Endothelial cell of umbilical vein (primary cell): ENCODE measurements at regions not wholly inside any gene's neighbourhood (a gene's known extent, or its start where the extent isn't known, plus 50 kb on each side); places are given as distances from the start of the nearest gene placed in this dataset.

Source experiments
- BruUV-seq: library from RNA; stranded (reverse); fragments of 400-500 nt; replicated peaks from 2 replicates; lab custom pipeline; 2021; lab: Mats Ljungman, UMichigan
- CTCF ChIA-PET: fragments of 300-600, 350-600 bp; sonication (Branson Sonifier 250); formaldehyde crosslinking; loops from one replicate; lab custom pipeline; 2021; ENCODE audit warnings: antibody characterized with exemption, inconsistent platforms; lab: Charles Lee
- POLR2A ChIA-PET: fragments of 300-600, 350-600 bp; sonication (Branson Sonifier 250); formaldehyde crosslinking; loops from one replicate; lab custom pipeline; 2021; ENCODE audit warnings: antibody characterized with exemption, inconsistent platforms; lab: Charles Lee
- DNase-seq: peaks from one replicate; pipeline ENCODE4 v3.0.0-alpha.2; 2011; ENCODE audit warnings: low read depth, low spot score
- FAIRE-seq: peaks from 2 replicates; lab custom pipeline; 2011; peaks lifted over from hg19 to GRCh38; lab: Jason Lieb, UNC
- H2AFZ ChIP-seq: 2 replicates; pipeline ENCODE4 v1.6.0; 2012; ENCODE audit warnings: low read depth, low read length, control low read depth, inconsistent platforms
- H3K27ac ChIP-seq: 2 replicates; pipeline ENCODE4 v1.5.1; 2011; ENCODE audit warnings: low read depth, mild to moderate bottlenecking, control low read depth, low read length, moderate library complexity; ENCODE audit not compliant: insufficient read depth
- H3K27me3 ChIP-seq, 2 experiments: 2 replicates each; pipeline versions ENCODE4 v1.6.0 to v1.6.1; 2011; ENCODE audit warnings: low read length in 2 of 2, mixed read lengths in 1 of 2; ENCODE audit not compliant: control insufficient read depth in 2 of 2, insufficient read depth in 2 of 2
- H3K36me3 ChIP-seq, 2 experiments: 2 replicates in 1 of 2; 3 replicates in 1 of 2; pipeline ENCODE4 v1.5.1; 2011; ENCODE audit warnings: low read length in 2 of 2, mild to moderate bottlenecking in 1 of 2, moderate library complexity in 1 of 2; ENCODE audit not compliant: control insufficient read depth in 2 of 2, insufficient read depth in 2 of 2; ENCODE audit errors: extremely low read depth in 1 of 2
- H3K4me1 ChIP-seq: 3 replicates; pipeline ENCODE4 v1.5.1; 2011; ENCODE audit warnings: mild to moderate bottlenecking, low read length; ENCODE audit not compliant: control insufficient read depth, insufficient read depth; ENCODE audit errors: extremely low read depth
- H3K4me2 ChIP-seq: 2 replicates; pipeline ENCODE4 v1.6.1; 2011; ENCODE audit warnings: low read length, control low read depth, mixed read lengths; ENCODE audit not compliant: insufficient read depth
- H3K4me3 ChIP-seq, 3 experiments: fragments of 200-600 bp in 1 of 3; sonication (generic), shearing (Covaris generic) in 1 of 3; replicated peaks in 1 of 3; 2 replicates each; pipeline ENCODE4 v1.5.1; 2011 to 2016; ENCODE audit warnings: control low read depth in 3 of 3, low read length in 3 of 3, mild to moderate bottlenecking in 2 of 3, inconsistent platforms in 1 of 3, low read depth in 1 of 3, moderate library complexity in 1 of 3; ENCODE audit not compliant: insufficient read depth in 1 of 3
- H3K79me2 ChIP-seq: 2 replicates; pipeline ENCODE4 v1.6.0; 2012; ENCODE audit warnings: low read length, inconsistent platforms; ENCODE audit not compliant: control insufficient read depth, insufficient read depth
- H3K9ac ChIP-seq: replicated peaks from 2 replicates; pipeline ENCODE3; 2011; ENCODE audit warnings: low read length, control low read depth; ENCODE audit not compliant: insufficient read depth; ENCODE audit errors: extremely low read depth
- H3K9me1 ChIP-seq: replicated peaks from 3 replicates; pipeline ENCODE4 v1.6.0; 2011; ENCODE audit warnings: mild to moderate bottlenecking, low read length; ENCODE audit not compliant: control insufficient read depth, insufficient read depth; ENCODE audit errors: extremely low read depth
- H3K9me3 ChIP-seq: replicated peaks from 2 replicates; pipeline ENCODE4 v1.5.1; 2012; ENCODE audit warnings: low read length, inconsistent platforms; ENCODE audit not compliant: control insufficient read depth, insufficient read depth
- H4K20me1 ChIP-seq: replicated peaks from 2 replicates; pipeline ENCODE3; 2011; ENCODE audit warnings: mild to moderate bottlenecking, low read length; ENCODE audit not compliant: control insufficient read depth, insufficient read depth; ENCODE audit errors: extremely low read depth
- EZH2 ChIP-seq: IDR thresholded peaks from 2 replicates; pipeline ENCODE4 v1.6.1; 2012; ENCODE audit warnings: borderline replicate concordance, low read depth, mild to moderate bottlenecking, moderate library complexity, low read length, inconsistent platforms; ENCODE audit not compliant: severe bottlenecking
- FOS ChIP-seq: IDR thresholded peaks from 2 replicates; pipeline ENCODE4 v1.6.1; 2011; ENCODE audit warnings: mild to moderate bottlenecking, low read length, moderate library complexity, borderline replicate concordance; ENCODE audit not compliant: insufficient read depth
- GATA2 ChIP-seq: IDR thresholded peaks from 2 replicates; pipeline ENCODE4 v1.7.0; 2011; ENCODE audit warnings: low read depth, mild to moderate bottlenecking, moderate library complexity, mixed read lengths, low read length; ENCODE audit not compliant: insufficient read length, insufficient read depth
- JUN ChIP-seq: IDR thresholded peaks from 2 replicates; pipeline ENCODE4 v1.6.1; 2011; ENCODE audit warnings: borderline replicate concordance, low read depth; ENCODE audit not compliant: insufficient read length, insufficient read depth
- MYC ChIP-seq: IDR thresholded peaks from one replicate; pipeline ENCODE4 v1.6.1; 2011; ENCODE audit warnings: mild to moderate bottlenecking, low read depth, low read length
- POLR2A ChIP-seq: IDR thresholded peaks from 2 replicates; pipeline ENCODE4 v1.6.1; 2012; ENCODE audit warnings: low read depth, mild to moderate bottlenecking, control low read depth, low read length
- POLR2AphosphoS5 ChIP-seq: IDR thresholded peaks from 2 replicates; pipeline ENCODE4 v1.6.1; 2012; ENCODE audit warnings: low read depth, mild to moderate bottlenecking, control low read depth, low read length, moderate library complexity; ENCODE audit not compliant: insufficient read depth
- dilution Hi-C: fragments of 300-500 bp; cut with MboI; formaldehyde crosslinking; loops from one replicate; pipeline ENCODE4 v1.15.0; 2019; ENCODE audit warnings: low sequenced_read_pairs; ENCODE audit not compliant: extremely low pct_ligation_motif_present
- intact Hi-C: fragments of 100-400 bp; cut with micrococcal nuclease; formaldehyde crosslinking; loops from one replicate; pipeline ENCODE4 v1.10.0; 2022
- TF ChIP-seq, protein P1 (sequence below): IDR thresholded peaks from 2 replicates; pipeline ENCODE4 v1.6.1; 2011; ENCODE audit not compliant: insufficient read depth, insufficient read length
- TF ChIP-seq, protein P2 (sequence below), 2 donors: IDR thresholded peaks; 1 replicate in 1 of 2; 2 replicates in 1 of 2; pipeline ENCODE4 v1.5.1; 2011; ENCODE audit warnings: low read length in 2 of 2, mild to moderate bottlenecking in 2 of 2, moderate library complexity in 2 of 2, control low read depth in 1 of 2, inconsistent platforms in 1 of 2, low read depth in 1 of 2; ENCODE audit not compliant: insufficient read depth in 1 of 2; ENCODE audit errors: extremely low read depth in 1 of 2

DNA sequence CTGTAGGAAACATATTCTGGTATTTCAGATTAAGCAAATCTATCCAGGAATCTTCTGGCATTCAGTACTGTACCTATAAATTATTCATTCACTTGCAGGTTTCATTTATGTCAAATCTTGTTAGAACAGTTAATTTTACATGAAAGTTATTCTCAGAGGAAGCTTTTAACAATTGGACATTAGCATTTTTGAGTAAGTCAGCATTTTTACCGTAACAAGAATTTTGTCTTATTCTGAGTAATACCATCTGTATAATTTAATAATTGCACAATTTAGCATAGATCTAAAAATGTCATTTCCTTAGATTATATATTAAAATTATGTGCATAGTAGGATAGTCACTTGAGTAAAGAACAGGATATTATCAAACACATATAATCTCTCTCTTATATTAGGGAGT lies 764.8 kb upstream of the LRFN5 start:
- Histone ChIP-seq H2AFZ (no peak overlapping the region), H3K79me2 (no peaks in the 10 kb centered on the region), H3K4me3 (no peak overlapping the region), H3K9me3 (no peaks in the 10 kb centered on the region), H3K4me1 (no peaks in the 10 kb centered on the region), H4K20me1 (no peaks in the 10 kb centered on the region), H3K27ac (no peak overlapping the region), H3K4me2 (no peak overlapping the region), H3K36me3 (no peaks in the 10 kb centered on the region), H3K27me3 (no peaks in the 10 kb centered on the region), H3K9ac (no peak overlapping the region), H3K9me1 (no peaks in the 10 kb centered on the region)
- no peak for FAIRE-seq
- dilution Hi-C loops (no loop called here), intact Hi-C loops (no loop called here)
- ChIA-PET CTCF (no interaction called here), POLR2A (no interaction called here)
- TF ChIP-seq POLR2AphosphoS5, result no peak
- TF ChIP-seq MYC, result no peak
- TF ChIP-seq, protein P1, sequence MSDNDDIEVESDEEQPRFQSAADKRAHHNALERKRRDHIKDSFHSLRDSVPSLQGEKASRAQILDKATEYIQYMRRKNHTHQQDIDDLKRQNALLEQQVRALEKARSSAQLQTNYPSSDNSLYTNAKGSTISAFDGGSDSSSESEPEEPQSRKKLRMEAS, result no peak
- no peak for TF ChIP-seq GATA2
- TF ChIP-seq EZH2, result no peak
- no peak for TF ChIP-seq JUN
- no peak for TF ChIP-seq POLR2A
- no peak for TF ChIP-seq FOS
- TF ChIP-seq, protein P2, sequence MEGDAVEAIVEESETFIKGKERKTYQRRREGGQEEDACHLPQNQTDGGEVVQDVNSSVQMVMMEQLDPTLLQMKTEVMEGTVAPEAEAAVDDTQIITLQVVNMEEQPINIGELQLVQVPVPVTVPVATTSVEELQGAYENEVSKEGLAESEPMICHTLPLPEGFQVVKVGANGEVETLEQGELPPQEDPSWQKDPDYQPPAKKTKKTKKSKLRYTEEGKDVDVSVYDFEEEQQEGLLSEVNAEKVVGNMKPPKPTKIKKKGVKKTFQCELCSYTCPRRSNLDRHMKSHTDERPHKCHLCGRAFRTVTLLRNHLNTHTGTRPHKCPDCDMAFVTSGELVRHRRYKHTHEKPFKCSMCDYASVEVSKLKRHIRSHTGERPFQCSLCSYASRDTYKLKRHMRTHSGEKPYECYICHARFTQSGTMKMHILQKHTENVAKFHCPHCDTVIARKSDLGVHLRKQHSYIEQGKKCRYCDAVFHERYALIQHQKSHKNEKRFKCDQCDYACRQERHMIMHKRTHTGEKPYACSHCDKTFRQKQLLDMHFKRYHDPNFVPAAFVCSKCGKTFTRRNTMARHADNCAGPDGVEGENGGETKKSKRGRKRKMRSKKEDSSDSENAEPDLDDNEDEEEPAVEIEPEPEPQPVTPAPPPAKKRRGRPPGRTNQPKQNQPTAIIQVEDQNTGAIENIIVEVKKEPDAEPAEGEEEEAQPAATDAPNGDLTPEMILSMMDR (IDR thresholded peaks at IDR 0.05; ENCODE audit: extremely low read depth in 1 of 2, insufficient read depth in 1 of 2, low read depth in 1 of 2, low read length in 2 of 2), result no peak
- no TSS peak for BruUV-seq
- no peak for DNase-seq
